GM18873 (cell line): ENCODE measurements at regions not wholly inside any gene's neighbourhood (a gene's known extent, or its start where the extent isn't known, plus 50 kb on each side); places are given as distances from the start of the nearest gene placed in this dataset.
"Not testable (repeated sequence)": the region's sequence is repeated elsewhere in the genome, so short reads cannot be mapped to it uniquely, and the experiment has no call there.

Experiments
- ATAC-seq: cut with Tn5 transposase; IDR thresholded peaks from one replicate; pipeline ENCODE4 v1.9.1; 2021; ENCODE audit warnings: mild to moderate bottlenecking, moderate library complexity, moderate number of reproducible peaks; ENCODE audit not compliant: unreplicated experiment, low FRiP score

DNA sequence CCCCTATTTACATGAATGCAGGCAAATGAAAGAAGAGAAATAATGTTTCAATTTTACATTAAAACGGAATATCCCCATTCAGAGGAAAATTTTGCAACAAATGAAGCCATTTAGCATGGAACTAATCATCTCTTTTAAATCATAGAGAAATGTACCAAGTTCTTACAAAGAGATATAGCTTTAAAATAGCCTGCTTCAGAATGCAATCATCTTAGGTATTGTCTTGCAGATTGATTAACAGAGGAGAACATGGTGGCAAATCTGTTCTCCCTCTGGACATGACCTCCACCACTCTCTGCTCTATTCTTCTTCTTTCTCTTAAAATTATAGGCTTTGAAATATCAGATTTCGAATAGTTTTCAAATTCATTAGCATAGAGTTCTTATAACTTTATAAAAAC, 155.7 kb upstream of the DTNBP1 start:
- no peak for ATAC-seq

- ATAC-seq = no peak
These were observed 155.2 kb upstream of the DTNBP1 start for GRCh38 chr6:15818044-15818443.

DNA sequence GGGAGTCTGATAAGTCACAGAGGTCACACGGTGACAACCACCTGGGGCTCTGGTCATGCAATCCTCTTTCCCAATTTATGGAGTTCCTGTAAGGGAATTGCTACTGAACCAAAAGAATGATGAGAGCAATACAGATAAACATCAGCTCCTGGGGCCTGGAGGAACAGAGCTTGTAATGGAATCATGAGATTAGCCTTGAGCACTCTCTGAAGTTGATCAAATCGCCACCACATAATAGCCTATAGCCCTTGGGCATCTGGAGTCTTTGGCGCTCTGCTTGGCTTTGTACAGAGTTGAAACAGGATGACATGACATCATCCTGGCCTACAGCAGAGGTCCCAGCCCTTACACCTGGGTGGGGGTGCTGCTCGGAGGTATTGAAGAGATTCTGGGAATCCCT, 154.3 kb upstream of the DTNBP1 start:
- ATAC-seq = no peak

GRCh38 chr6:15816661-15817060, 153.8 kb upstream of the DTNBP1 start:
- ATAC-seq = no peak

GRCh38 chr6:15813698-15814097, 150.9 kb upstream of the DTNBP1 start:
- not testable (repeated sequence) for ATAC-seq

DNA sequence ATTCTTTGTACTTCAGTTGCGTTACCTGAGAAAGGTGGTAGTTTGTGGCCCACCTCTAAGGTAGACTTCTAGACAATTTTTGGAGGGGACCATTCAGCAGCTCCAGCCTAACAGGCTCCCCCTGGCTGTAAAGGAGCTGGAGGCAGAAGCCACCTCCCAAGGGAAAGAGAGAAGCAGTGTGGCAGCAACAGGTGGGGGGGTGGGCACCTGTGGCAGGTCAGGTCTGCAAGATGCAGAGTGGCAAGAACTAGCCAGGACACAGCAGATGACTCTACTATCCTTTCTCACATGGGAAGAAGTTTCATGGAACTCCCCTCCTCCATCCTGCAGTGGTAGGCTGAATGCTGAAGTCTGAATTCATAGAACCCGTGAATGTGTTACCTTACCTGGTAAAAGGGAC, 148.3 kb upstream of the DTNBP1 start:
- no peak for ATAC-seq

DNA sequence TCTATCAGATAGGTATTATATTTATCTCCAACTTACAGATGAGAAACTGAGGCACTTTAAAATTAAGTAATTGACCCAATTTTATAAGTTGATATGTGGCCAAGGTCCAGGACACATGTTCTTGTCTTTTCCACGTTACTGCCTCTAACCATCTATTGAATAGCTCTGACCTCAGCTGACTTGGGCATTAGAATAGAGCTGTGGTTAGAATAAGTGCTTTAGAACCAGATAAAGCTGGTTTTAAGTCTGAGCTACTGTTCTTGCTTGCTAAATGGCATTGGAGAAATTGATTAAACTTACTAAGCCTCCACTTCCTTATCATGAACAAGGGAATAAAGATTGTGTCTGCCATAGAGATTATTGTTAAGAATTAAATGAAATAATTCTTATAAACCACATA, 147.8 kb upstream of the DTNBP1 start:
- no peak for ATAC-seq

- no peak for ATAC-seq
These were observed 146.5 kb upstream of the DTNBP1 start for GRCh38 chr6:15809367-15809766.

DNA sequence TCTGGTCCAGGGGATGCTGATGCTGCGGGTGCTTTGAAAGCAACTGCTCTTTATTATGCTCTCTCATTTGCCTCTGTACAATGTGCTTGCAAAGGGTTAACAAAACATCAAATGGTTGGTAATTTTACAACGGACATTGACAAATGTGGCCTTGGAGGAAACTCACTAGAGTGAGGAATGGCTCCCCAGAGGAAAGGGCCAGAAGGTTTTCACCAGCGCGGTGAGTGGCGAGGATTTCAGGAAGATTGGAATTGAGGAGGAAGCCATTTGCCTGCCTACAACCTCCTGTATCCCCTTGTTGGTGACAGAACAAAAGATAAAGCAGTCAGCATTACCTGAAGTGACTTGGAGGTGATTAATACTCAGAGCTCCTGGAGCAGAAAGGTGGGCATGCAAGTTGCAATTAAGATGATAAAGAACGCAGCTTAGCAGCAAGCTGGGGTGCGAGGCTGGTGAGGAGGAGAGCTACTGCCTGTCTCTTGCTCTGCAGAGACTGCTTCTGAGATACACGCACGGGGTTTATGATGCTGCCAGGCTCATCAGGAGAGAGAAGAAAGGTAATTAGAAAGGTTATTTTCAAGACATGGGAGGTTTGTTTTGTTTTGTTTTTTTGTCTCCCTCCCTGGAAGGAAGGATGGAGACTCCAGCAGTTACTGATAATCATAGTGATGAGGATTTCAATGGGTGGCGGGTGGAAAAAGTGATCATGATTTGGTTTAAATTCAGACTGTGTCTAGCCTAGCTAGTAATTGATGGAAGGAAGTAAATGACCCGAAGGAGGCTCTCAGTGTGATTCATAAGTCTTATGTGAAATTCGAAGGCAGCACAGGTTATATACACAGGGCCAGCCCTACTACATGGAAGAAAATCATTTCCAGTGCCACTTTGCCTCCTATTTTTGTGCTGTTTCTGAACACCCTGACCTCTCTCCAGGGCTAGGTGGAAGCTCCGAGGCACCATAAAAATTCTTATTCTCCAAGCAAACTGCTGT, 141.6 kb upstream of the DTNBP1 start:
- no peak for ATAC-seq

DNA sequence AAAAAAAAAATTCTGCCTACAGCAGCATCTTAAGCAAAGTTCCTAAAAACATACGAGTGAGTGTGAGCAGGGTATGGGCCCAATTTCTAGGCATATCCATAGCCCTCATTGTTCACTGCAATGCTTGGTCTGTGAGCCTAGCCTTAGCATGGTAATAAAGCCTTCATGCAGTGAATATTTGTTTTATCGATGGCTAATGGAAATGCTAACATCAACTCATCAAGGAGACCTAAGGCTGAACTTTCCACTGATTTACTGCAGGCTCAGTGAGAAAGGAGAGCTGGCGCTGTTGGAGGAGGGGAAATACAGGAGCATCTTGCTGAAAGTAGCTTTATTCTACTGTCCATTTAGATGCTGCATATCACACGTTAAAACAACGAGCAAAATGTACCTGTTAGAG, 139.6 kb upstream of the DTNBP1 start:
- ATAC-seq = no peak

DNA sequence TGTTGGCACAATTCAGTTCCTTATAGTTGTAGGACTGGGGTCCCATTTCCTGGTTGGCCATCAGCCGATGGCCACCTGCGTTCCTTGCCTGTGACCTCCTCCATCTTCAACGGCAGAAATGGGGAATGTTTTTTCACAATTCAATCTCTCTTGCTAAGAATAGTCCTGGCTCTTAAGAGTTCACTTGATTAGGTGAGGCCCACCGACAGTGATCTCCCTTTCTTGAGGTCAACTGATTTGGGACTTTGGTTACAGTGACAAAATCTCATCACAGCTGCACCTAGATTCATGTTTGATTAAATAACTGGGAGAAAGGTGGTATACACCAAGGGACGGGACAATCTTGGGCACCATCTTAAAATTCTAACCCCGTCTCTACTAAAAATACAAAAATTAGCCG, 139.1 kb upstream of the DTNBP1 start:
- ATAC-seq = no peak

DNA sequence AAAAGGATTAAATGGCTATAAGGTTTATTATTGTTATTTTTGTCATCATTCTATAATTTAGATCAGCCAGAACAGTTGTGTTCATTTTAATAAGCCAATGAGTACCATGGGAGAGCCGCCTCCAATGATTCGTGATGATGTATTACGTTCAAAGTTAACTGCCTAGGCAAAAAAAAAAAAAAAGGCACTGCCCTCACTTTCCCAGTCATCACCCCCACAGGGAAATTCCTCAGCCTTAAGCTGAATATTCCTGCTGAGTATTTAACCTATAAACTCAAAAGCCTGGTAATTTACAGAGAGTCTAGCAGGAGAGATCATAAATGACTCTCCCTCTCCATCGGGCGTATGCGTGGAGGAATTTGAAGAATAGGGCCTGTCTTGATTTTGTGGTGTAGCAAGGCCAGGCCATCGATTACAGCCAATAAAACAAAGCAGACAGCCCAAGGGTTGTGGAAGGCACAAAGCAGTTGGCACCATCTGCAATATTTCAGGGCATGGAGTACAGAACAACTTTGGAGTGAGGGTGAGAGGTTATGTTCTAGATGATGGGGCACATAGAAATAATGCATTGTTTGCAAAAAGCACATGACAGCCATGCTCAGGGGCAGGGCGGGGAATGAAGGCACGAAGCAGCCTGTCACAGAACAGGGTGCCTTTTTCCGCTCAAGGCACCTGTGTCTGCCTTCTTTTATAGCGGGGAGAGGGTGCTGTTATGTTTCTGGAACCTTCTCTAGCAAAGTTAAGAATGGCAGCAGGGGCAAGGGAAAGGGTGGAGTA, 138.2 kb upstream of the DTNBP1 start:
- ATAC-seq = no peak

GRCh38 chr6:15798533-15799255, 135.9 kb upstream of the DTNBP1 start:
- ATAC-seq = no peak

- ATAC-seq = no peak
These were observed 134.0 kb upstream of the DTNBP1 start for GRCh38 chr6:15796844-15797243.

- ATAC-seq = no peak
These were observed 133.4 kb upstream of the DTNBP1 start for GRCh38 chr6:15796130-15796771.

- ATAC-seq = no peak
These were observed 131.0 kb upstream of the DTNBP1 start for GRCh38 chr6:15793826-15794225.

DNA sequence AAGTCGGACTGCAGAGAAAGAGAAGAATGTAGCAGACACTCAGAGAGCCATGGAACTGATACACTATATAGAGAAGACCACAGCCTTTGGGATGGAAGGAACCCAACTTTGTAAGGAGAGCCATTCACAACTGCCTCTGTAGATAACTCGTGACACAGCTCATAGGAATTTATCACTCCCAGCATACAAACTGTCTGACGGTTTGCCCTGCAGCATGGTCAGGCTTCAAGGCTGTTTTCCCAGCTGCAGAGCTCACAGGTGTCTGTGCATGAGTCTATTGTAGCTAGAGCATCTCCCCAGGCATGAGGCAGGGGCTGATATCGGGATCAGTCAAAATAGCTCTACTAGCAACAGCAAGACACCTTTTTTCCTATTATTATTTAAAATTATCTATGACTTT, 130.5 kb upstream of the DTNBP1 start:
- no peak for ATAC-seq

- no peak for ATAC-seq
These were observed 130.0 kb upstream of the DTNBP1 start for GRCh38 chr6:15792842-15793241.

DNA sequence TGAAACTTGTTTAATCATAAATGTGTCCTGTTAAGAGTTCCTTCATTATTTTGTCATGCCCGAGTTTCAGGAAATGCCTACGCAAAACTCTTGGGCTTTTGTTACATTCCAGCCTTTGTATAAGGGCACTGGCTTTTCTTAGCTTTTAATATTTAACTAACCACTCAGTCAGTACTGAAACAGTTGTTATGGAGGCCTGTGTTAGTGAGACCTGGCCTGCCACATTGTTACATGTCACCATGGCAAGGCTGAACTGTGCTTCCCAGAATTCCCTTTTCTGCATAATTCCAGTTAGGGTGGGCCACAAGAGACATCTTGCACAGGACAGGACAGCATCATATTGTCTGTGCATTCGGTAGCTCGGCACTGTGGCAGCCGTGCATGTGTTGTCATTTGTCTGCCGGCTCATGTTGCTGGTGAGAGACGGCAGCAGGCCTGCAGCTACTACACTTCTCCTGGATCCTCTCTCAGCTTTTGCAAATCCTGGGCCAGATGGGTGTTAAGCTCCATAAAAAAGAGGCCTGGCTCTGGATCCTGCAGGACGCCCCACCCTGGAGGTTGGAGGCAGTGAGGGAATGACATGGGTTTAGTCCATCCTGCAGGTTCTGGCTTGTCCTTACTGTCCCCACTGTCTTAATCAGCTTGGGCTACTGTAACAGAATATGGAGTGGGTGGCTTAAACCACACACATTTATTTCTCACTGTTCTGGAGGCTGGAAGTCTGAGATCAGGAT, 128.8 kb upstream of the DTNBP1 start:
- no peak for ATAC-seq

DNA sequence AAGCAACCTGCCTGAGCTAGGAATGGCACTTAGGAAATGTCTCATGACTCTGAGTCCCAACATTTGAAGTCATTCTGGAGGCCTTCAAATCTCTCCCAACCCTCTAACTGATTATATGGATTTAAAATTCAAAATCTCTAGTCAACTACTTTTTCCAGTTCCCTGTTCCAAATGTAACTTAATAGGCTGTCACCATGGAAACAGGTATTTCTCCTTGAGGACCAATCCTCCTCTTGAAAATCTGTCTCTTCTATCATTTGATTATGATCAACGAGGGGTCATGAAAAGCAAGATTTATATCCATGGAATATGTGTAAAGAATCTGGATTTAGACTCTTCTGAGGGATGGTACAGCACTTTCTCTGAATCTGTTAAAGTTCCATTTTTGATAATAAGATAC, 127.3 kb upstream of the DTNBP1 start:
- no peak for ATAC-seq
